ENCODE measurements at regions not wholly inside any gene's neighbourhood (a gene's known extent, or its start where the extent isn't known, plus 50 kb on each side); places are given as distances from the start of the nearest gene placed in this dataset.

GRCh38 chr7:65475734-65476319 lies 102.2 kb downstream of the ZNF92 start (continued):
- TF ChIP-seq ZNF446 (CRISPR knock-in tag; IDR thresholded peaks at IDR 0.05) (no peak), GATA4 (IDR thresholded peaks at IDR 0.05; ENCODE audit: borderline replicate concordance, low read depth) (peak; percentile 56; the same call in 1 of the 2 replicates), NR2F6 (IDR thresholded peaks at IDR 0.05) (peak; percentile 93), NR2F6 (CRISPR knock-in tag; IDR thresholded peaks at IDR 0.05) (peak; percentile 93), ZNF766 (CRISPR knock-in tag; IDR thresholded peaks at IDR 0.05; ENCODE audit: borderline replicate concordance) (no peak), FOXA3 (CRISPR knock-in tag; IDR thresholded peaks at IDR 0.05) (peak; percentile 93), ZNF670 (CRISPR knock-in tag; IDR thresholded peaks at IDR 0.05; ENCODE audit: borderline replicate concordance) (0 out of 2 replicates have a peak, but pooled peaks have one; percentile 46), ZBTB34 (CRISPR knock-in tag; IDR thresholded peaks at IDR 0.05) (0 out of 2 replicates have a peak, but pooled peaks have one; percentile 37), ZNF609 (CRISPR knock-in tag; IDR thresholded peaks at IDR 0.05; ENCODE audit: borderline replicate concordance) (peak; percentile 79; the same call in 1 of the 2 replicates), ZNF251 (CRISPR knock-in tag; IDR thresholded peaks at IDR 0.05) (no peak), HDAC6 (IDR thresholded peaks at IDR 0.05; ENCODE audit: low read depth, low read length) (no peak), EP300 (IDR thresholded peaks at IDR 0.05; ENCODE audit: low read depth in 2 of 2, low read length in 2 of 2) (peak; percentile 24 to 96; a peak in 3 of 4 replicates), EP300 (CRISPR knock-in tag; IDR thresholded peaks at IDR 0.05; ENCODE audit: borderline replicate concordance) (peak; percentile 99), KLF13 (CRISPR knock-in tag; IDR thresholded peaks at IDR 0.05) (no peak), MED8 (CRISPR knock-in tag; IDR thresholded peaks at IDR 0.05; ENCODE audit: insufficient replicate concordance) (peak; percentile 26), KDM4B (CRISPR knock-in tag; IDR thresholded peaks at IDR 0.05) (no peak), ZBTB14 (CRISPR knock-in tag; IDR thresholded peaks at IDR 0.05) (no peak), CREB1 (IDR thresholded peaks at IDR 0.05) (no peak), CREB1 (CRISPR knock-in tag; IDR thresholded peaks at IDR 0.05) (0 out of 2 replicates have a peak, but pooled peaks have one; percentile 20), UBTF (CRISPR knock-in tag; IDR thresholded peaks at IDR 0.05) (peak; percentile 28; the same call in 1 of the 2 replicates), ZNF652 (CRISPR knock-in tag; IDR thresholded peaks at IDR 0.05; ENCODE audit: borderline replicate concordance, low read depth) (peak; percentile 58; the same call in 1 of the 2 replicates)
